GM18909 (cell line): ENCODE measurements at regions not wholly inside any gene's neighbourhood (a gene's known extent, or its start where the extent isn't known, plus 50 kb on each side); places are given as distances from the start of the nearest gene placed in this dataset.

ENCODE experiments used
- ATAC-seq: cut with Tn5 transposase; IDR thresholded peaks from one replicate; pipeline ENCODE4 v1.9.1; 2021; ENCODE audit warnings: mild to moderate bottlenecking; ENCODE audit not compliant: unreplicated experiment, poor library complexity

- no peak for ATAC-seq
Observed at GRCh38 chr10:90313576-90314325, 544.1 kb downstream of the HTR7 start.

DNA sequence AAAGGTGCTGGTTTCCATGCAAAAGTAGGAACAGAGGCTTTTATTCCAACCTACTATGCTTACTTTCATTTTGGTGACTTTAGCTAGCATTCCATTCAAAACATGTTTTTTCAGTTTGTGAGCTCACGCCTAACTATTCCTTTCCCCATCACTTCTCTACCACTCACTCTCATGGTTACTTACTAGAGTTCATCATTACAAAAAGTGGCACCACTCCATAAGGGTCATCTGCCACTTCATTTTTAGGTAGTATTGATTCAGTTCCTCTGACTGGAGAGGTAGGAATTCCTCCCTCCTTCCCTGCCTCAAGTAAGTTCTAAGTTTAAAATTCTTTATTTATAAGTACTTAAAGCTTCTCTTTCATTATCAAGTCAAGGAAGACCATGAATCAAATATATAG, 543.1 kb downstream of the HTR7 start:
- no peak for ATAC-seq

DNA sequence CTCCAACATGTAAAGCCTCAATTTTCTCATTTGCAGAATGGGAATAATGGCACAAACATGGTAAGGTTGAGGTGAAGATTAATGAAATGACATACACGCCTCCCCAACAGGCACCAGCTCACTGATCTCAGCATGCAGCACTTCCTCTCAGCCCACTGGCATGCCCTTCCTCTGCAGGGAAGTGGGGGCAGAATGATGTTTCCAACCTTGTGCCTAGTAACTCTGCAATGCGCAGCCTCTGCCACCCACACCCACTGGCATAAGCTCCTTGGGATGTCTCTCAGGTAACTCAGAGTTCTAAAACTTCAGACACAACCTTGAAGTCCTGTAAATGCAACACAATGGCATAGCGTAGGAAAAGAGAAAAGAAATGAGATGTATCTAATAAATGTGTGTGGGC, 540.7 kb downstream of the HTR7 start:
- ATAC-seq, result no peak

DNA sequence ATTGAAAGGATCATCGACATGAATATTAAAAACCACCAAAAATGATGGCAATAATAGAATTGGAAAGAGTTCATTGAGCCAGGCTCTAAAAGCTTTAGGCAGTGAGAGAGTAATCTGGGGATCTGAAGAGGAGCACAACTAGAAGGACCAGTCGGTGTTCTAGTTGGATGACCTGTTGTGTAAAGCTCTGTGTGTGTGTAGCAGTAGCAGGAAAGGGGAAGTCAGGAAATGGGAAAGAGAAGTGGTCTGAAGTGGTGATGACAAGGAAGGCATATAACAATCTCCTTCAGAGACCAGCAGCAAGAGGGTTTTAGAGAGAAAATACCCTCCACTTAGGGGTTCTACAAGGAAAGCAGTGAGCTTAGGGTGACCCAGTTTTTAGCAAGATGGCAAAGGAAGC, 539.2 kb downstream of the HTR7 start:
- ATAC-seq, result no peak

GRCh38 chr10:90319188-90319914, 538.5 kb downstream of the HTR7 start:
- ATAC-seq, result peak; percentile 90

GRCh38 chr10:90321132-90321816, 536.6 kb downstream of the HTR7 start:
- ATAC-seq, result no peak

- ATAC-seq, result no peak
Observed at GRCh38 chr10:90326498-90327267, 531.2 kb downstream of the HTR7 start.

DNA sequence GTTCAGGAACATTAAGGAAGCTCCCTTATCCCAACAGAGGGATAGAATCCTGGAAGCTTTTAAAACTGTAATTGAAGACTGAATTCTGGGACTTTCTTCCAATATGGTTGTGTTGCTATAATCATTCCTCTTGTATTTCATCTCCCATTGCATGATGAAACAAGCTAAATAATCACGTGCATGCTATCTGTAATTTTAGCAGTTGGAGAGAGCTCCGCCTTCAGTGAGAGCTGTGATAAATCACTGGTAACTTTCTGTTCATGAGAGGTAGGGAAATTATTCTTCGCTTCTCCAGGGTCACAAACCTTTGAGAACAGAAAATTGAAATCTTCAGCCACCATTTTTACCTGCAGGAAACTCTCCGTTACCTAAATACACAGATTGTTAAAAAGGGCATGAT, 530.2 kb downstream of the HTR7 start:
- no peak for ATAC-seq

DNA sequence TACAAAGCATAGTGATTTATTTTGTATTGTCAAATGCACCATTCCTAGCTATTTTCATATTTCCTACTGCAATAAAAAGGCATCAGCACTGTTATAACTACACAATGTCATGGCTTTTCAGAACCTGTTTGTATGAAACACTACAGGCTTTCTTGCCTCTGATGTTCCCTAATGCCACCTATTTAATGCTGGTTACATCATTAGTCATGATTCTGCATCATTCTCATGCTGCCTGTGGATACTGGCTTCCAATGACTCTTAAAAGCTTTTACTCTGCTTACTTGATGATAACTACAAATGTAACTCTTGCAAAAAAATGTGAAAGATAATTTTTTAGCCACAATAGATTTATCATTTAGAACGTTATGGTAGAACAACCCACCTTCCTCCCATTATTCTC, 529.4 kb downstream of the HTR7 start:
- no peak for ATAC-seq

DNA sequence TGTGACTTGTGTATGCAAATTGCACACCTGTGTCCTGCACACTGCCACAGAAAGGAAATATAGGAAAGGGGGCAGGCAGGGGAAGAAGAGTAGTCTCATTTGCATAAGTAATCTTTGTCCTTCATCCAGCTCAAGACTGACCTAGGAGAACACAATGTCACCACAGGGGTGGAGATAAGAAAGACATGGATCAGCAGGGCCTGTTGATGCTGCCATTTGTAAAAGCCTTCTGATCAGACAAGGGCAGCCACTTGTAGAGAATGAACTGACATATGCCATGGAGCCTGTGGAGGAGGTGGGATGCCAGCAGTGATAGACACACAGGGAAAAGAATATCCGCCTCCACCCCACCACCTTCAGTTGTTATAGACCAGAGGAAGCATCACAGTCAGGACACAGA, 528.9 kb downstream of the HTR7 start:
- ATAC-seq, result no peak

DNA sequence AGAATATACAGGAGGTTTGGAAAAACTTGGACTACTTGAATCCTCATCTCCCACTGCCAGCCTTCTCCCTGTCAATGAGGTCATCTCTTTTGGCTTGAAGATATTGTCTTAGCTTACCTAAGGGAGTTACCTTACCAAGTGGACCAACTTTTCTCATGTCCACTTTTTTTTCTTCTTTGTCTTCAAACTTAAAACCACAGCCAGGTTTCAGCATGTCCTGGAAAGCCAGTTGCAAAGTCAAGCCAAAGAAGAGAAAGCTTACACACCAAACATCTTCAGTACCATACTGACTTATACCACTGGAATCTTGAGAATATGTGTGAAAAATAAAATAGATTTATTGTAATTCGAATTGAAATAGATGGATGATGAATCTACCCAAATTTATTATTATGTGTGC, 520.5 kb downstream of the HTR7 start:
- ATAC-seq, result no peak

DNA sequence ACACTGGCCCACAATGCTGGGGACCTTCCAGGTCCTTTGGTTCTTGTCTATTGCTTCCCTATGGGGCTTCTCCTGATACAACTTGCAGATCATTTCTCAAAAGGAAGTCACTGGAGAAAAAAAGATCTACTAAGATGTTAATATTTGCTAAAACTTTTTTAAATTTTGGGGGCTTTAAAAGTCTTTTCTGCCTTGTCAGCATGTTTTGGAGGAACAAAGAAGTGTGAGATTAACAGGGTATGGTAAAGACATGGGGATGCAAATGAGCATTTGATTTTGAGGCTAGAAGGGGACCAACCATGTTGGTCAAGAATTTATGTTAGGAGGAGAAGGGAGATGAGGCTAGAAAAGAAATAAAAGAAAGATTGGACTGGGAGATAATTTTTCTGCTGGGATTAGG, 515.4 kb downstream of the HTR7 start:
- no peak for ATAC-seq

- ATAC-seq, result no peak
Observed at GRCh38 chr10:90344226-90344625, 513.6 kb downstream of the HTR7 start.

DNA sequence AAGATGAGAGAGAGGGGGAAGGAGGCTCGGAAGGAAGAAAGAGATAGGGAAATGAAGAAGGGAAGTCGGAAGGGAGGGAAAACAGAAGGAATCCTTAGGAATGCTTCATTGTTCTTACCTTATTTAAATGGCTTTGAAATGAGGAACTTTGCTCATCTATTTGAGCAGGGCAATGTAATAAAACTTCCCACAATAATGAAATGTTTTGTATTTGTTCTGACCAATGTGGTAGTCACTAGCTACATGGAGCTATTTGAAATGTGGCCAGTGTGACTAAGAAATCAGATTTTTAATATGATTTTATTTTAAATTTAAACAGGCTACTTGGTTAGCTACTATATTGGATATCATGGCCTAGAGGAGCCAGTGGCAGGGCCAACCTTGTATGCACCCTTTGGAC, 510.6 kb downstream of the HTR7 start:
- ATAC-seq, result no peak

DNA sequence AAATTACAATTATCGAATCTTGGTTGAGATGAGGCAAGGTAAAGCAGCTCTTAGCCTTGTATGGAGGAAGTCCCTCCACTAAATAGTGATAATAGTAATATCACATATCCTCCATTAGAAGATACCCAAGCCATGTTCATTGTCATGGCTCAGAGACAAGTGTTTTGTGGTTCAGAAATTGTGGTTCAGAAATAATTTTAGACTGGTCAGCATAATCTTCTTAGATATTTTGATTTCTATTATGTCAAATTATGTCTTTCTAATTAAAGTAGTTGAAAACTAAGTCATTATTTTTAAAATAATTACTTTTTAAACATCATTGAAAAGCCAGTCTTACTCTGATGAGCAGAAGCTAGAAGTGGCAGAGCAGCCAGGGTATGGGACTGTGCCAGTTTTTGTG, 507.7 kb downstream of the HTR7 start:
- no peak for ATAC-seq

- ATAC-seq, result no peak
Observed at GRCh38 chr10:90352288-90352687, 505.6 kb downstream of the HTR7 start.

DNA sequence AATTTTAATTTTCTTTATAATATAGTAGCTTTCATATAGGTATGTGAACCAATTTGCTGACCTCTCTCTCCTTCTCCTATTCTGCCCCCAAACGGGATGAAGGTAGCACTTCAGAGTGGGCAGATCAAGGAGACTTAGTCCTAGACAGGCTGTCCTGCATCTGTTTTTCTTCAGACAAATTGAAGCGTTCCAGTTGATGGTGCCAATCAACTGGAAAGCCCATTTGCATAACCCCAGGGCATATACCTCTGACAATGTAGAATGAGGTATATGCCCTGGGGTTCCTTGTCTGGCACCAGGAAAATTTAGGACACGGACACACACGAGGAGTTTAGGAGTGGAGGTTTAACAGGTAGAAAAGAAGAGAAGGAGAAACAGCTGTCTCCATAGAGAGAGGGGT, 502.9 kb downstream of the HTR7 start:
- no peak for ATAC-seq

GRCh38 chr10:90363799-90364483, 493.9 kb downstream of the HTR7 start:
- no peak for ATAC-seq

DNA sequence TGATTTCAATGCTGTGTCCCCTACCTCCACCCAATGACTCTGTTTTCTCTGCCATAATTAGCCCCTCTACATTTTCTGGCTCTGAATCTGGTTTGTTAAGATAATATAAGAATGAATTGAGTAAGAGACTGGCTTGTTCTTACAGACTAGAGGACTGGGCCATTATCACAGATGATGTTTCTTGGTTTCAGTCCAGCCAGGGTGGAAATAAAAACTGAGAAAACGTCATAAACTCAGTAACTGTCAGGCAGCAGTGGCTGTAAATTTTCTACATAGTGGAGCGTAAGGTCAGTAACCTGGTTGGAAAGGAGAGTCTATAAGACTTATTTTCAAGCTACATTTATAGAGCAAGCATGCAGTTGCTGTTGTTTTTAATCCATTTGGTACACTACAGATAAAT, 485.4 kb downstream of the HTR7 start:
- ATAC-seq, result no peak

GRCh38 chr10:90373911-90374310, 483.9 kb downstream of the HTR7 start:
- no peak for ATAC-seq
